HG03342 (cell line): ENCODE measurements at regions not wholly inside any gene's neighbourhood (a gene's known extent, or its start where the extent isn't known, plus 50 kb on each side); places are given as distances from the start of the nearest gene placed in this dataset.

Experiments
- ATAC-seq: cut with Tn5 transposase; IDR thresholded peaks from one replicate; pipeline ENCODE4 v1.9.1; 2021; ENCODE audit warnings: mild to moderate bottlenecking, moderate library complexity; ENCODE audit not compliant: unreplicated experiment

- no peak for ATAC-seq
These were observed 229.2 kb upstream of the B3GAT1 start for GRCh38 chr11:134640971-134641968.

DNA sequence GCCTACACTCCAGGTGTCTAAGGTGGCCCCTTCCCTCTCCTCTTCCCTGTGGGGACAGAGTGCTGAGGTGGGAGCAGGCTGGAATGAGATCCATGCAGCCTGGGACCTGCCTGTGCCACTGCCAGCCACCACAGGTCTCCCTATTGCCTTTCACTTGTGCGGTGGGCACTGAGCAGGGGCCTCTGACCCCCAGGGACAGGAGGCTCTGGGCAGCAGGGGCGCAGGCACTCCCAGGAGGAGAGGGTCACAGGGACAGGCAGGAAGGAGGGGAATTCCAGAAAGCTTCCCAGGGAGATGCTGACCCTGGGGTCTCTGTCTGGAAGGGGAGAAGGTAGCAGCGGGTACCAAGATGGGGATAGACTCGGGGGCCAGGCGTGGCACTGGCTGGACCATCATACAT, 228.5 kb upstream of the B3GAT1 start:
- ATAC-seq = no peak

- no peak for ATAC-seq
These were observed 227.7 kb upstream of the B3GAT1 start for GRCh38 chr11:134639586-134640330.

DNA sequence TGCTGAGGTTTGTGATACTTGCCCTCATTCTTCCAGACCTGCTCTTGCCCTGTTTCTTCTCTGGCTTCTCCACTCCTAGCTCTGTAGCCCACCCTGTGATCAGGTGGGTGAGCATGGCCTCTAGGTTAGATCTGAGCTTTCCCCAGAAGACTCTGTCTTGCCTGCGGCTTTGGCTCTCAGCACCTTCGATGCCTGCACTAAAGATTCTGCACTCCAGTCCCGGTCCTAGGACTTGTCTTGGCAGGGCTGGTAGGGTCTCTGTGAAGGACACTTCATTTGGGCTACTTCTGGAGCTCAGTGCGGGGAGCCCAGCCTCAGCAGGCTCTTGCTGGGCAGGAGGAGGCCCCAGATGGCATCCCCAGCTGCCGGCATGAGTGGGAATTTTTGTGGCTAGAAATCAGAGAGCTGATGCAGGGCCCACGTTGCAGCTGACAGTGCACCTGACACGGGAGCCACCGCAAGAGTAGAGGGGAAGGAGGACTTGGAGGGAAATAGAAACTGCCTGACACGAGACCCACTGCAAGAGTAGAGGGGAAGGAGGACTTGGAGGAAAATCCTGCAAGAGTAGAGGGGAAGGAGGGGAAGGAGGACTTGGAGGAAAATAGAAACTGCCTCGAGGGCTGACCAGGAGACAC, 226.9 kb upstream of the B3GAT1 start:
- no peak for ATAC-seq

- ATAC-seq = no peak
These were observed 225.3 kb upstream of the B3GAT1 start for GRCh38 chr11:134637091-134638015.

DNA sequence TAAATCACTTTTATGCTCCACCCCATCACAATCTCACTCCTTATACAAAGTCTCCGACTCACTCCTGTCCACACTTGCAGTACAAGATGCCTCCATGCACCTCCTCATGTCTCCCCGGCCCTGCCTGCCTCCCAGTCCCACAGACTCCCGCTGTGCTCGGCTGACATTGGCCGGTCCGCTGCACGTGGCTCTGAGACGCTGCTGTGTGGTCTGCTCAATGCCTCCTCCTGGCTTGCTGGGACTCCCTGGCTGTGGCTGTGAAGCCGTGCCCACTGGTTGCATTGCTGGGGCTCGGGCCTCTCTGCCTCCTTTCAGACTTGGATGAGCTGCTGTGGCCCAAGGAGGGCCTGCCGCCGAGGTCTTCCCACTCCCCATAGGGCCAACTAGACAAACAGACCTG, 224.0 kb upstream of the B3GAT1 start:
- ATAC-seq = no peak

- ATAC-seq = no peak
These were observed 223.1 kb upstream of the B3GAT1 start for GRCh38 chr11:134634897-134635831.

- ATAC-seq = no peak
These were observed 221.2 kb upstream of the B3GAT1 start for GRCh38 chr11:134633276-134633675.

- ATAC-seq = no peak
These were observed 220.5 kb upstream of the B3GAT1 start for GRCh38 chr11:134632347-134633119.

- ATAC-seq = no peak
These were observed 218.8 kb upstream of the B3GAT1 start for GRCh38 chr11:134630861-134631260.

GRCh38 chr11:134628426-134628825, 216.4 kb upstream of the B3GAT1 start:
- no peak for ATAC-seq

DNA sequence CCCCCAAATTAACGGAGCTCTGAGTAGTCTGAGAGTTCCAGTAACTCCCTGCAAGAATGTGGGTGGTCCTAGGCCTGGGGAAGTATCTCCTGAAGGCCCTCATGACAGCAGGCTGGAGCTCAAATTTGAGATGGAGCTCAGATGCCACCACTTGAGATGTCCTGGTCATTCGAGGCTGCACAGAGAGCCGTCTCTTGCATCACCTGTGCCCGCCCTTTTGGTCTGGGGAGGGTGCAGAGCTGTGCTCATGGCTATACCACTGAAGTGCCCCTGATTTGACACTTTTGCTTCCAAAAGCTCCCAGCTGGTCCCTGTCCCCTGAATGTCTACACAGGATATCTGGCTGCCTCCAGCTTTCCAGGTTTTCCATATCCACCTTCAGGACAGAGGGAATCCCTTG, 214.0 kb upstream of the B3GAT1 start:
- no peak for ATAC-seq

- no peak for ATAC-seq
These were observed 213.6 kb upstream of the B3GAT1 start for GRCh38 chr11:134625631-134626030.

DNA sequence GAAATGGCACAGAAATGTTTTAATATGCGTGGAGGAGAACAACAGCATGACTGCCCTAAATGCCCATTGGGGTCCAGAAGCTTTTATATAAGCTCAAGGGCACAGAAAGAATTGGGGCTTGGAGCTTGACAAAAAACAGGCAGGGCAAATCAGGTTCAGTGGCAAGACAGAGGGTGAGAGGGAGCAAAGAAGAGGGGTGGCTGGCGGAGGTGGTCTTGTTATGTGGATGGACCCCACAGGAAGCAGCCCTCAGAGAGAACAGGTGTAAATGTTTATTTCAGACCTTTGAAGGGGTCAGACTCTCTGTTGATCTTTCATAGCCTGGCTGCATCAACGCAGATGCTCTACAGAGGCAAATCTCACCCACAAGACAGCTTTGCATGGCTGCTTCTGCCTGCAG, 213.1 kb upstream of the B3GAT1 start:
- ATAC-seq = no peak

GRCh38 chr11:134624166-134624920, 212.3 kb upstream of the B3GAT1 start:
- no peak for ATAC-seq

DNA sequence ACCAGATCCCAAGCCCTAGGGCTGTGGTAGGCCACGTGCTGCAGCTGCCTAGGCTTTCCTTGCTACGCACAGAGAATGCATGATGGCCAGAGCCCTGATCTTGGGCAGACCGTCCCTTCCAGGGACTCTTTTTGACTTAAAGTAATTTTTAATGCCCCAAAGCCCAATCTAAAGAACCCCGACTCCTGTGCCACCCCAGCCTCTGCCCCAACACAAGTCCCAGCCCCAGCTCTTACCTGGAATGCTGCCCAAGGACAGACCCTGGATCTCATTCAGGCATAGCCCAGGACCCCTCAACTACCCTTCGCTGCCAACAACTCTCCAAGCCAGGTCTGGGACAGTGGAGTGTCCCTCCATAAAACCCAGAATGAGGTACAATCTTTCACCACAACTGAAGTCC, 211.7 kb upstream of the B3GAT1 start:
- ATAC-seq = no peak

GRCh38 chr11:134622458-134622857, 210.4 kb upstream of the B3GAT1 start:
- ATAC-seq = no peak

- no peak for ATAC-seq
These were observed 205.3 kb upstream of the B3GAT1 start for GRCh38 chr11:134617360-134617759.
